ENCODE measurements at regions not wholly inside any gene's neighbourhood (a gene's known extent, or its start where the extent isn't known, plus 50 kb on each side); places are given as distances from the start of the nearest gene placed in this dataset.

DNA sequence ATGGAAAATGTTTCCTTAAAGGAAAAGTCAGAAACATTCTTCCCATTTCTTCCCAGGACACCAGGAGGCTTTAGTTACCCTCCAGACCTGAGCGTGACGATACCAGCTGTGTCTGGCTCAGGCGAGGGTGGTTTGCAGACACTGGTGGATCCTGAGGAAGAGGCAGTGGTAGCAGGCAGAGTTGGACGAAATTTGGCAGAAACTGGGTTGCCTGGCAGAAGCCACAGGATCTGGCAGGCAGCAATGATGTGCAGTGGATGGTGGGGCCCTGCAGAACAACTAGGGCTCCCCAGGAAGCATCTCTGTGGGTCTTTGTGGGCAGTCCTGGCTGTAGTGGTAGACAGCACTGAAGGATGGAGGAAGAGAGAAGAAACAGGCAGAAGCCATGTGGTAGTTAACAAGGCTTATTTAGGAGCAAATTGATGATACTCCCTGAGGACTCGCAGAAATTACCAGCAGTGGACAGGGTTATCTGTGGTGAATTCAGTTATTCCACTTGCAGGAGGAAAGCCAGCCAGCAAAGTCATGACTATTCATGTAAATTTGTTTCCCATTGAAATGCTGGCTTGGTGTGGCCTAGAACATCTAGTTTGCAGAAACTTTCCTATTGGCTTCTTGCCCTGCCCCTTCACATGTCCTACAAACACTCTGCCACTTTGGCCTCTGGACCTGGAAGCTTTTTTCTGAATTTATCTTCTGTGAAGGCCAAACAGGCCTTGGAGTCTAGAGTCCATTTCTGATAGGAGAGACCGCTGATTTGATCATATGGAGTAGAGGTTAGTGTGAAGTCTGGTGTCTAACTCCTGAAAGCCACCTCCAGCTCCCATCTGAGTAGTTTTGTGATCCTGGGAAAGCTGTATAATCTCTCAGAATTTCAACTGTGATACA, 212.0 kb downstream of the DMRT2 start:
- TF ChIP-seq CTCF (IDR thresholded peaks at IDR 0.05) (no peak), POLR2A (IDR thresholded peaks at IDR 0.05) (no peak)

All from stomach (tissue), 4 donors.